ENCODE measurements at regions not wholly inside any gene's neighbourhood (a gene's known extent, or its start where the extent isn't known, plus 50 kb on each side); places are given as distances from the start of the nearest gene placed in this dataset.

- H3K27me3 Mint-ChIP-seq (ENCODE audit: low read depth in 3 of 3), result peaks cover 0 to 2% (median 2%) of the 10 kb centered on the region in 3 donors
- no peaks in the 10 kb centered on the region for H3K9me3 ChIP-seq (replicated peaks in 1 of 2; ENCODE audit: control insufficient read depth in 1 of 2, insufficient read depth in 1 of 2, low read length in 2 of 2)
- no peaks in the 10 kb centered on the region for H4K20me1 ChIP-seq (ENCODE audit: insufficient read depth, low read length)
- no peak overlapping the region for H3K4me3 Mint-ChIP-seq
- peaks cover 0 to 3% (median 0%) of the 10 kb centered on the region in 7 donors for H3K9me3 Mint-ChIP-seq
- H3K27ac ChIP-seq (ENCODE audit: low read depth in 1 of 2, low read length in 2 of 2), result no peak overlapping the region
- no peaks in the 10 kb centered on the region for H3K79me2 ChIP-seq (ENCODE audit: insufficient read depth, low read length)
- 87% methylated on average over 14 of the region's 14 CpGs for WGBS (ENCODE audit: insufficient coverage)
- H3K4me3 ChIP-seq (replicated peaks in 1 of 3; ENCODE audit: low read depth in 2 of 3, low read length in 3 of 3), result no peak overlapping the region
- H3K27ac Mint-ChIP-seq, result no peak overlapping the region
- no peaks in the 10 kb centered on the region for H3K36me3 ChIP-seq (replicated peaks in 1 of 2; ENCODE audit: control insufficient read depth in 1 of 2, insufficient read depth in 2 of 2, low read length in 2 of 2)
- no peaks in the 10 kb centered on the region for H3K4me1 Mint-ChIP-seq
- no peak for DNase-seq
- H3K27me3 ChIP-seq (ENCODE audit: control insufficient read depth in 2 of 2, insufficient read depth in 2 of 2, low read length in 2 of 2), result no peaks in the 10 kb centered on the region
- no peak for TF ChIP-seq CTCF (IDR thresholded peaks at IDR 0.05)
- no peaks in the 10 kb centered on the region for H3K4me1 ChIP-seq (ENCODE audit: control insufficient read depth in 1 of 2, insufficient read depth in 2 of 2, low read length in 2 of 2)
- intact Hi-C loops (cut with micrococcal nuclease), result no loop called here
- H2AFZ ChIP-seq (ENCODE audit: insufficient read depth, low read depth, low read length, poor library complexity, severe bottlenecking), result no peak overlapping the region
- no peak overlapping the region for H3K4me2 ChIP-seq (replicated peaks; ENCODE audit: extremely low read depth, low read length, poor library complexity, severe bottlenecking)
- no peak overlapping the region for H3K9ac ChIP-seq (ENCODE audit: insufficient read depth, low read length, poor library complexity, severe bottlenecking)
- H3K36me3 Mint-ChIP-seq, result no peaks in the 10 kb centered on the region
Observed at GRCh38 chr14:104359301-104359968, 220.1 kb upstream of the C14orf180 start.

- H3K4me3 Mint-ChIP-seq, result no peak overlapping the region
- peaks cover 0 to 3% (median 0%) of the 10 kb centered on the region in 7 donors for H3K9me3 Mint-ChIP-seq
- Histone ChIP-seq H2AFZ (ENCODE audit: insufficient read depth, low read depth, low read length, poor library complexity, severe bottlenecking) (no peak overlapping the region), H3K27ac (ENCODE audit: low read depth in 1 of 2, low read length in 2 of 2) (no peak overlapping the region), H3K36me3 (replicated peaks in 1 of 2; ENCODE audit: control insufficient read depth in 1 of 2, insufficient read depth in 2 of 2, low read length in 2 of 2) (no peaks in the 10 kb centered on the region), H4K20me1 (ENCODE audit: insufficient read depth, low read length) (no peaks in the 10 kb centered on the region), H3K4me2 (replicated peaks; ENCODE audit: extremely low read depth, low read length, poor library complexity, severe bottlenecking) (no peak overlapping the region), H3K79me2 (ENCODE audit: insufficient read depth, low read length) (no peaks in the 10 kb centered on the region), H3K9ac (ENCODE audit: insufficient read depth, low read length, poor library complexity, severe bottlenecking) (no peak overlapping the region), H3K9me3 (replicated peaks in 1 of 2; ENCODE audit: control insufficient read depth in 1 of 2, insufficient read depth in 1 of 2, low read length in 2 of 2) (no peaks in the 10 kb centered on the region), H3K4me1 (ENCODE audit: control insufficient read depth in 1 of 2, insufficient read depth in 2 of 2, low read length in 2 of 2) (no peaks in the 10 kb centered on the region), H3K27me3 (ENCODE audit: control insufficient read depth in 2 of 2, insufficient read depth in 2 of 2, low read length in 2 of 2) (no peaks in the 10 kb centered on the region), H3K4me3 (replicated peaks in 1 of 3; ENCODE audit: low read depth in 2 of 3, low read length in 3 of 3) (no peak overlapping the region)
- intact Hi-C loops (cut with micrococcal nuclease), result no loop called here
- no peak for TF ChIP-seq CTCF (IDR thresholded peaks at IDR 0.05)
- peaks cover 0 to 3% (median 2%) of the 10 kb centered on the region in 3 donors for H3K27me3 Mint-ChIP-seq (ENCODE audit: low read depth in 3 of 3)
- 96% methylated on average over 6 of the region's 7 CpGs for WGBS (ENCODE audit: insufficient coverage)
- no peak for DNase-seq
- H3K36me3 Mint-ChIP-seq, result no peaks in the 10 kb centered on the region
- no peak overlapping the region for H3K27ac Mint-ChIP-seq
- H3K4me1 Mint-ChIP-seq, result no peaks in the 10 kb centered on the region
Observed at GRCh38 chr14:104359969-104360442, 219.6 kb upstream of the C14orf180 start.

Measured in CD14-positive monocyte (primary cell).